ENCODE measurements at regions not wholly inside any gene's neighbourhood (a gene's known extent, or its start where the extent isn't known, plus 50 kb on each side); places are given as distances from the start of the nearest gene placed in this dataset.
A peak's percentile ranks its signal among the peaks of the same experiment; 100 is the strongest.

DNA sequence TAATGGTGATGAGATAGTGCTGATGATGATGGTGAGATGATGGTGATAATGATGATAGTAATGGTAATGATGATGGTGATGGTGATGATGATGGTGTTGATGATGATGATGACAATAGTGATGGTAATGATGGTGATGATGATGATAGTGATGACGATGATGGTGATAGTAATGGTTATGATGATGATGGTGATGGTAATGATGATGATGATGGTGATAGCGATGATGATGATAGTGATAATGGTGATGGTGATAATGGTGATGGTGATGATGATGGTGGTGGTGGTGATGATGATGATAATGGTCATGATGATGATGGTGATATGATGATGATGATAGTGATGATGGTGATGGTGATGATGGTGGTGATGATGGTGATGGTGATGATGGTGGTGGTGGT, 384.6 kb downstream of the MATN1 start:
- TF ChIP-seq, protein P1, sequence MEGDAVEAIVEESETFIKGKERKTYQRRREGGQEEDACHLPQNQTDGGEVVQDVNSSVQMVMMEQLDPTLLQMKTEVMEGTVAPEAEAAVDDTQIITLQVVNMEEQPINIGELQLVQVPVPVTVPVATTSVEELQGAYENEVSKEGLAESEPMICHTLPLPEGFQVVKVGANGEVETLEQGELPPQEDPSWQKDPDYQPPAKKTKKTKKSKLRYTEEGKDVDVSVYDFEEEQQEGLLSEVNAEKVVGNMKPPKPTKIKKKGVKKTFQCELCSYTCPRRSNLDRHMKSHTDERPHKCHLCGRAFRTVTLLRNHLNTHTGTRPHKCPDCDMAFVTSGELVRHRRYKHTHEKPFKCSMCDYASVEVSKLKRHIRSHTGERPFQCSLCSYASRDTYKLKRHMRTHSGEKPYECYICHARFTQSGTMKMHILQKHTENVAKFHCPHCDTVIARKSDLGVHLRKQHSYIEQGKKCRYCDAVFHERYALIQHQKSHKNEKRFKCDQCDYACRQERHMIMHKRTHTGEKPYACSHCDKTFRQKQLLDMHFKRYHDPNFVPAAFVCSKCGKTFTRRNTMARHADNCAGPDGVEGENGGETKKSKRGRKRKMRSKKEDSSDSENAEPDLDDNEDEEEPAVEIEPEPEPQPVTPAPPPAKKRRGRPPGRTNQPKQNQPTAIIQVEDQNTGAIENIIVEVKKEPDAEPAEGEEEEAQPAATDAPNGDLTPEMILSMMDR (IDR thresholded peaks at IDR 0.05), result no peak
- H3K36me3 ChIP-seq, result no peaks in the 10 kb centered on the region
- WGBS, 2 donors, result 93 to 94% methylated on average over 2 of the region's 2 CpGs
- H3K9me3 ChIP-seq, result peaks cover 0 to 8% (median 0%) of the 10 kb centered on the region in 11 donors
- no peak for DNase-seq
- H3K27ac ChIP-seq, result no peak overlapping the region
- peaks cover 0 to 5% (median 0%) of the 10 kb centered on the region in 9 donors for H3K4me1 ChIP-seq
- intact Hi-C loops (cut with DNase I), result no loop called here
- peaks cover 0 to 37% (median 34%) of the 10 kb centered on the region in 7 donors for H3K27me3 ChIP-seq
- H3K4me3 ChIP-seq, result no peak overlapping the region
- no peak for ATAC-seq

DNA sequence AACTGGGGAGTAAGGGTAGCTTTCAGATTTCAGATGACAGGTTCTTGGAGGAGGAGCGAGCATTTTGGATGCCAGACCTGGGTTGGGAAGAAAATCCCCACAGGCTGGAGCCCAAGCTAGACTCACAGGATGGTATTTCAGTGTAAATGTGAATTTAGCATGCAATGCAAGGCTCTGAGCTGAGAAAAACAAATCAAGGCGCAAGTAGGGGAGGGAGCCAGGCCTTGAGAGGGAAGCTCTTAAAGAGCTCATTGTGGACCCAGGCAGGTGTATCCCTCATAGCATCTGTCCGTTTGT, 386.1 kb downstream of the MATN1 start:
- Histone ChIP-seq H3K4me1 (peaks cover 0 to 5% (median 0%) of the 10 kb centered on the region in 9 donors), H3K9me3 (no peaks in the 10 kb centered on the region), H3K27me3 (peaks cover 0 to 22% (median 19%) of the 10 kb centered on the region in 7 donors), H3K27ac (peak overlapping the region in 3 of 10 donors; percentile 25 to 38 (median 28)), H3K36me3 (no peaks in the 10 kb centered on the region), H3K4me3 (no peak overlapping the region)
- intact Hi-C loops (cut with DNase I), result no loop called here
- DNase-seq, result no peak
- 59 to 79% methylated on average over 3 of the region's 3 CpGs for WGBS, 2 donors
- TF ChIP-seq, protein P1 (IDR thresholded peaks at IDR 0.05), result no peak
- ATAC-seq, result no peak

DNA sequence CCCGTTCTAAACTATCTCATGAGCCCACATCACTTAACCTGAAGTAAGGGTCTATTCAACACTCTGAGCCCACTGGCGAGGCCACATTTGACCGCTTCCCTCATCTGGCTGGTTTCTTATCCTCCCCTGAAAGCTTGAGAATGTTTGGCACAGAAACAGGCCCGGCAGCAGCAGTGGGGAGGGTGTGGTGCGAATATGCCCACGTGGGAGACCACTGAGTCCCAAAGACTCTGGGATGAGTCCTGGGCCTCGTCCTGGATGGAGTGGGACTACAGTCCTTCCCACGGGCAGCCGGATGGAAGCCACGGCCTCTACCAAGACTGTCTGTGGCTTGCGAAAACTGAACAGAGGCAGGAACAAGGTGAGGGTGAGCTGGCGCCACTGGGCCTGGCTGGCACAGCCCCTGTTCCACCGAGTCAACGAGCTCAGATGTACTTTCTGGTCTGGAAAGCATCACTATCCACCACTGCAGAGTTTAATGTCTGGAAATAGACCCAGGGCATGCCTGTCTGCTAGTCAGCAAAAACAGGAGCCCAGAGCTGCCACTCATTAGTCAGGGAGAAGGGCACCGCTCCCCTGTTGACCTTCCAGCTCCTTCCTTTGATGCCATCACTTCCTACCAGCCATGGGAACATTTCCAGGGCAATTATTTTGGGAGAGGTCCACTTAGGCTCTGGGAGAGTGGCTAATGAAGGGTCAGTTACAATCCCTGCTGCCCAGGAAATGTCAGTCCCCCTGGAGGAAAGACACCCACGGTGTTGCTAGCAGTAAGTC, 386.6 kb downstream of the MATN1 start:
- peak overlapping the region in 3 of 10 donors; percentile 28 to 76 (median 38) for H3K27ac ChIP-seq
- TF ChIP-seq, protein P1 (IDR thresholded peaks at IDR 0.05), result no peak
- H3K36me3 ChIP-seq, result no peaks in the 10 kb centered on the region
- H3K4me1 ChIP-seq, result peaks cover 0 to 5% (median 0%) of the 10 kb centered on the region in 9 donors
- intact Hi-C loops (cut with DNase I), result no loop called here
- H3K27me3 ChIP-seq, result peaks cover 0 to 16% (median 14%) of the 10 kb centered on the region in 7 donors
- DNase-seq, result no peak
- peak in 5 of 8 donors; percentile 25 to 92 (median 80) for ATAC-seq
- 65 to 67% methylated on average over 16 of the region's 16 CpGs for WGBS, 2 donors
- no peak overlapping the region for H3K4me3 ChIP-seq
- H3K9me3 ChIP-seq, result no peaks in the 10 kb centered on the region

DNA sequence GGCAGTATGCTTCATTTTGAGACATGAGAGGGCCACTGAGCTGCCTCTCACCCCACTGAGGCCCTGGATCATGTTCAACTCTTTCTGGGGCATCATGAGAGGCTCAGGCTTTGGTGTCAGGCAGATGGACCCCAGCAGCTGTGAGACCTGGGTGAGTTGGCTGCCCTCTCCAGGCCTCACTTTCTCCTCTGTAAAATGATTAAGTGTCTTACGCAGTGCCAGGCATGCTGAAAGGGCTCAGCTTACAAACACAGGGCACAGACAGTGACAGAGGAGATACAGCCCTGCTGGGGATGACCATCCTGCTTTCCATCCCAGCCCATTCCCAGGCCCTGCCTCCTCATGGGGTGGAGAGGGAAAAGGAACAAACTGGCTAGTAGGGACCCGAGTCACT, 387.4 kb downstream of the MATN1 start:
- peak in 1 of 8 donors; percentile 29 for ATAC-seq
- TF ChIP-seq, protein P1 (IDR thresholded peaks at IDR 0.05), result no peak
- Histone ChIP-seq H3K4me1 (peaks cover 0 to 5% (median 0%) of the 10 kb centered on the region in 9 donors), H3K9me3 (no peaks in the 10 kb centered on the region), H3K4me3 (no peak overlapping the region), H3K27me3 (peaks cover 0 to 16% (median 8%) of the 10 kb centered on the region in 7 donors), H3K36me3 (no peaks in the 10 kb centered on the region), H3K27ac (peak overlapping the region in 3 of 10 donors; percentile 28 to 76 (median 36))
- intact Hi-C loops (cut with DNase I), result no loop called here
- DNase-seq, result no peak
- WGBS, 2 donors, result 89 to 94% methylated on average over 2 of the region's 2 CpGs

Measured in heart right ventricle (tissue), 16 donors.